ENCODE measurements at regions not wholly inside any gene's neighbourhood (a gene's known extent, or its start where the extent isn't known, plus 50 kb on each side); places are given as distances from the start of the nearest gene placed in this dataset.

- H3K4me1 ChIP-seq: no peaks in the 10 kb centered on the region
- H3F3A ChIP-seq (ENCODE audit: low read depth): no peaks in the 10 kb centered on the region
- DNase-seq (ENCODE audit: low spot score): no peak
- peaks cover 31% of the 10 kb centered on the region for H4K20me1 ChIP-seq (ENCODE audit: low read depth)
- no peaks in the 10 kb centered on the region for H3K36me3 ChIP-seq
- H3K27ac ChIP-seq: no peak overlapping the region
- no peaks in the 10 kb centered on the region for H3K27me3 ChIP-seq
- no peaks in the 10 kb centered on the region for H3K9me3 ChIP-seq (ENCODE audit: low read depth)
- H3K9ac ChIP-seq: no peak overlapping the region
- H3K27me3 Mint-ChIP-seq (ENCODE audit: insufficient read depth, low read depth): no peaks in the 10 kb centered on the region
- no peak overlapping the region for H2AFZ ChIP-seq (replicated peaks)
- peaks cover 74% of the 10 kb centered on the region for H3K79me2 ChIP-seq (ENCODE audit: low read depth)
- no peaks in the 10 kb centered on the region for H3K9me3 Mint-ChIP-seq
- TF ChIP-seq EZH2 (IDR thresholded peaks at IDR 0.05) (no peak), EZH2phosphoT487 (IDR thresholded peaks at IDR 0.05) (no peak)
- TF ChIP-seq, protein P1, sequence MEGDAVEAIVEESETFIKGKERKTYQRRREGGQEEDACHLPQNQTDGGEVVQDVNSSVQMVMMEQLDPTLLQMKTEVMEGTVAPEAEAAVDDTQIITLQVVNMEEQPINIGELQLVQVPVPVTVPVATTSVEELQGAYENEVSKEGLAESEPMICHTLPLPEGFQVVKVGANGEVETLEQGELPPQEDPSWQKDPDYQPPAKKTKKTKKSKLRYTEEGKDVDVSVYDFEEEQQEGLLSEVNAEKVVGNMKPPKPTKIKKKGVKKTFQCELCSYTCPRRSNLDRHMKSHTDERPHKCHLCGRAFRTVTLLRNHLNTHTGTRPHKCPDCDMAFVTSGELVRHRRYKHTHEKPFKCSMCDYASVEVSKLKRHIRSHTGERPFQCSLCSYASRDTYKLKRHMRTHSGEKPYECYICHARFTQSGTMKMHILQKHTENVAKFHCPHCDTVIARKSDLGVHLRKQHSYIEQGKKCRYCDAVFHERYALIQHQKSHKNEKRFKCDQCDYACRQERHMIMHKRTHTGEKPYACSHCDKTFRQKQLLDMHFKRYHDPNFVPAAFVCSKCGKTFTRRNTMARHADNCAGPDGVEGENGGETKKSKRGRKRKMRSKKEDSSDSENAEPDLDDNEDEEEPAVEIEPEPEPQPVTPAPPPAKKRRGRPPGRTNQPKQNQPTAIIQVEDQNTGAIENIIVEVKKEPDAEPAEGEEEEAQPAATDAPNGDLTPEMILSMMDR (IDR thresholded peaks at IDR 0.05): no peak
- no peak overlapping the region for H3K4me3 ChIP-seq
- no peaks in the 10 kb centered on the region for H3K4me1 Mint-ChIP-seq
- no peak overlapping the region for H3K4me2 ChIP-seq
- no peak overlapping the region for H3K27ac Mint-ChIP-seq
- peaks cover 5% of the 10 kb centered on the region for H3K36me3 Mint-ChIP-seq
- no peak overlapping the region for H3K4me3 Mint-ChIP-seq
These were observed 100.0 kb downstream of the HAUS1 start for GRCh38 chr18:46204143-46204542.

- DNase-seq (ENCODE audit: low spot score): no peak
- Histone ChIP-seq H2AFZ (replicated peaks) (no peak overlapping the region), H4K20me1 (ENCODE audit: low read depth) (peaks cover 46% of the 10 kb centered on the region), H3K27me3 (no peaks in the 10 kb centered on the region), H3K4me3 (no peak overlapping the region), H3K36me3 (no peaks in the 10 kb centered on the region), H3K9me3 (ENCODE audit: low read depth) (no peaks in the 10 kb centered on the region), H3K4me1 (no peaks in the 10 kb centered on the region), H3K9ac (no peak overlapping the region), H3K4me2 (no peak overlapping the region), H3K79me2 (ENCODE audit: low read depth) (peaks cover 68% of the 10 kb centered on the region), H3F3A (ENCODE audit: low read depth) (no peaks in the 10 kb centered on the region), H3K27ac (no peak overlapping the region)
- Mint-ChIP-seq H3K4me3 (no peak overlapping the region), H3K27ac (no peak overlapping the region), H3K27me3 (ENCODE audit: insufficient read depth, low read depth) (no peaks in the 10 kb centered on the region), H3K9me3 (no peaks in the 10 kb centered on the region), H3K36me3 (peaks cover 6% of the 10 kb centered on the region), H3K4me1 (no peaks in the 10 kb centered on the region)
- TF ChIP-seq, protein P1 (IDR thresholded peaks at IDR 0.05): no peak
- TF ChIP-seq EZH2phosphoT487 (IDR thresholded peaks at IDR 0.05) (no peak), EZH2 (IDR thresholded peaks at IDR 0.05) (no peak)
These were observed 103.8 kb downstream of the HAUS1 start for GRCh38 chr18:46207985-46208384.

DNA sequence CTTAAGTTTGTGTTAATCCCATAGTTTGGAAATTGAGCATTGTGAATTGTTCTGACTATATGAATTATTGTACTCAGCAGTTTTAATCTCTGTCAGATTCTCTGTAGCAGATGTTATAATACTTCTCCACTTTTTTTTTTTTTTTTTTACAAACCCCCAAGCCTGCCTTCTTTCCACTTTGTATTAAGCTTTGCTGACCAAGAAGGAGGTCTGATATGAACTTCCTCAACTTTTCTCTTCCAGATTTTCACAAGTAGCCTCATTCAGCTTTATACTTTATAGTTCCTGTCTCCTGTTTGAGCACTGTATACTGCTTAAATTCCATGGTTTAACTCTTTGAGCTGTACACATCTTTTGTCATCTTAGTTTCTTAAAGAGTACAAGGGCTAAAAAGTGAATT lies 105.0 kb downstream of the HAUS1 start:
- Histone ChIP-seq H3K36me3 (no peaks in the 10 kb centered on the region), H3F3A (ENCODE audit: low read depth) (no peaks in the 10 kb centered on the region), H3K4me2 (no peak overlapping the region), H2AFZ (replicated peaks) (no peak overlapping the region), H3K27ac (no peak overlapping the region), H3K4me1 (no peaks in the 10 kb centered on the region), H4K20me1 (ENCODE audit: low read depth) (peaks cover 51% of the 10 kb centered on the region), H3K9me3 (ENCODE audit: low read depth) (no peaks in the 10 kb centered on the region), H3K27me3 (no peaks in the 10 kb centered on the region), H3K4me3 (no peak overlapping the region), H3K79me2 (ENCODE audit: low read depth) (peaks cover 72% of the 10 kb centered on the region), H3K9ac (no peak overlapping the region)
- no peak for DNase-seq (ENCODE audit: low spot score)
- Mint-ChIP-seq H3K27ac (no peak overlapping the region), H3K4me1 (no peaks in the 10 kb centered on the region), H3K27me3 (ENCODE audit: insufficient read depth, low read depth) (no peaks in the 10 kb centered on the region), H3K36me3 (peaks cover 6% of the 10 kb centered on the region), H3K4me3 (no peak overlapping the region), H3K9me3 (no peaks in the 10 kb centered on the region)
- TF ChIP-seq EZH2 (IDR thresholded peaks at IDR 0.05): no peak
- no peak for TF ChIP-seq EZH2phosphoT487 (IDR thresholded peaks at IDR 0.05)
- TF ChIP-seq, protein P1 (IDR thresholded peaks at IDR 0.05): no peak
